Esophagus muscularis mucosa (tissue), 4 donors: ENCODE measurements at regions not wholly inside any gene's neighbourhood (a gene's known extent, or its start where the extent isn't known, plus 50 kb on each side); places are given as distances from the start of the nearest gene placed in this dataset.

Experiments used
- DNase-seq: peaks from one replicate; pipeline ENCODE4 v3.0.0-alpha.2; 2017; ENCODE audit errors: extremely low spot score
- H3K27ac ChIP-seq, 4 donors: fragments of 200-600 bp; sonication (generic); replicated peaks in 1 of 4; 1 replicate in 3 of 4; 2 replicates in 1 of 4; pipeline ENCODE4 v1.5.1; 2016 to 2019; ENCODE audit warnings: mild to moderate bottlenecking in 1 of 4
- H3K27me3 ChIP-seq, 4 donors: fragments of 200-600 bp; sonication (generic); one replicate each; pipeline versions ENCODE4 v1.5.1 to v1.6.0; 2016 to 2019
- H3K36me3 ChIP-seq, 4 donors: fragments of 200-600 bp; sonication (generic); one replicate each; pipeline ENCODE4 v1.5.1; 2016 to 2019
- H3K4me1 ChIP-seq, 4 donors: fragments of 200-600 bp; sonication (generic); one replicate each; pipeline ENCODE4 v1.5.1; 2016 to 2019
- H3K4me3 ChIP-seq, 4 donors: fragments of 200-600 bp; sonication (generic); 1 replicate in 2 of 4; 2 replicates in 2 of 4; pipeline ENCODE4 v1.5.1; 2016 to 2019; ENCODE audit warnings: mild to moderate bottlenecking in 4 of 4, moderate library complexity in 1 of 4
- H3K9me3 ChIP-seq, 4 donors: fragments of 200-600 bp; sonication (generic); 1 replicate in 3 of 4; 2 replicates in 1 of 4; pipeline ENCODE4 v1.5.1; 2016 to 2019
- CTCF ChIP-seq, 3 experiments: fragments of 200-600 bp in 2 of 3; fragments of 450-650 bp in 1 of 3; sonication (generic) in 2 of 3; IDR thresholded peaks; one replicate each; pipeline ENCODE4 v1.5.1; 2017 to 2019; ENCODE audit warnings: antibody characterized with exemption in 3 of 3, mild to moderate bottlenecking in 2 of 3, moderate library complexity in 1 of 3
- EP300 ChIP-seq: sonication (generic); formaldehyde crosslinking; IDR thresholded peaks from one replicate; pipeline ENCODE4 v1.6.1; 2017; ENCODE audit warnings: antibody characterized with exemption
- POLR2A ChIP-seq: fragments of 450-650 bp; IDR thresholded peaks from one replicate; pipeline ENCODE4 v1.6.1; 2017; ENCODE audit warnings: antibody characterized with exemption, moderate library complexity, mild to moderate bottlenecking, low read depth
- POLR2AphosphoS5 ChIP-seq, 2 donors: sonication (generic); formaldehyde crosslinking; IDR thresholded peaks; one replicate each; pipeline ENCODE4 v1.6.1; 2017; ENCODE audit warnings: antibody characterized with exemption in 2 of 2
- WGBS: methylation state at CpG from one replicate; pipeline ENCODE4 v1.1.5; 2018; 5-methylcytosine and 5-hydroxymethylcytosine counted together
- intact Hi-C: fragments of 100-400 bp; cut with DNase I; formaldehyde crosslinking; loops from one replicate; pipeline ENCODE4 v1.15.1; 2023

GRCh38 chr1:233796146-233796783, 108.2 kb upstream of the SLC35F3 start:
- intact Hi-C loops: loop anchor here (10.0 kb wide), 1 partner anchor 491 kb away; no protein-coding TSS in a partner anchor
- 81% methylated on average over 6 of the region's 6 CpGs for WGBS
- TF ChIP-seq POLR2A (no peak), EP300 (no peak), POLR2AphosphoS5 (IDR thresholded peaks at IDR 0.05) (no peak), CTCF (IDR thresholded peaks at IDR 0.05) (no peak)

GRCh38 chr1:233802611-233803010, 101.9 kb upstream of the SLC35F3 start:
- Histone ChIP-seq H3K4me3 (no peak overlapping the region), H3K36me3 (no peaks in the 10 kb centered on the region), H3K9me3 (peaks cover 0 to 16% (median 6%) of the 10 kb centered on the region in 4 donors), H3K27me3 (no peaks in the 10 kb centered on the region), H3K4me1 (no peaks in the 10 kb centered on the region), H3K27ac (no peak overlapping the region)
- TF ChIP-seq POLR2AphosphoS5 (IDR thresholded peaks at IDR 0.05) (no peak), EP300 (no peak), POLR2A (no peak), CTCF (IDR thresholded peaks at IDR 0.05) (no peak)
- 60% methylated on average over 4 of the region's 4 CpGs for WGBS
- intact Hi-C loops: no loop called here
- DNase-seq: no peak

More at GRCh38 chr1:233796146-233796783, 108.2 kb upstream of the SLC35F3 start:
- no peak overlapping the region for H3K4me3 ChIP-seq
- no peaks in the 10 kb centered on the region for H3K36me3 ChIP-seq
- DNase-seq: no peak
- peaks cover 0 to 14% (median 3%) of the 10 kb centered on the region in 4 donors for H3K9me3 ChIP-seq
- H3K4me1 ChIP-seq: no peaks in the 10 kb centered on the region
- no peak overlapping the region for H3K27ac ChIP-seq
- H3K27me3 ChIP-seq: peaks cover 0 to 13% (median 0%) of the 10 kb centered on the region in 4 donors

- no peaks in the 10 kb centered on the region for H3K36me3 ChIP-seq
- TF ChIP-seq EP300: no peak
- no peak for TF ChIP-seq POLR2AphosphoS5 (IDR thresholded peaks at IDR 0.05)
- TF ChIP-seq CTCF (IDR thresholded peaks at IDR 0.05): no peak
- no peaks in the 10 kb centered on the region for H3K4me1 ChIP-seq
- intact Hi-C loops: no loop called here
- H3K27ac ChIP-seq: no peak overlapping the region
- 94% methylated on average over 2 of the region's 2 CpGs for WGBS
- H3K9me3 ChIP-seq: peaks cover 0 to 12% (median 3%) of the 10 kb centered on the region in 4 donors
- DNase-seq: no peak
- H3K27me3 ChIP-seq: no peaks in the 10 kb centered on the region
- H3K4me3 ChIP-seq: no peak overlapping the region
Observed at GRCh38 chr1:233805786-233806185, 98.7 kb upstream of the SLC35F3 start.

- 87% methylated on average over 1 of the region's 1 CpG for WGBS
- Histone ChIP-seq H3K4me3 (no peak overlapping the region), H3K4me1 (no peaks in the 10 kb centered on the region), H3K9me3 (no peaks in the 10 kb centered on the region), H3K36me3 (no peaks in the 10 kb centered on the region), H3K27me3 (peaks cover 0 to 8% (median 0%) of the 10 kb centered on the region in 4 donors), H3K27ac (no peak overlapping the region)
- no peak for TF ChIP-seq POLR2AphosphoS5 (IDR thresholded peaks at IDR 0.05)
- no peak for TF ChIP-seq POLR2A
- no peak for TF ChIP-seq CTCF (IDR thresholded peaks at IDR 0.05)
- no peak for TF ChIP-seq EP300
- intact Hi-C loops: no loop called here
- no peak for DNase-seq
Observed at GRCh38 chr1:233815357-233815756, 89.1 kb upstream of the SLC35F3 start.

- Histone ChIP-seq H3K27ac (no peak overlapping the region), H3K4me3 (no peak overlapping the region), H3K9me3 (no peaks in the 10 kb centered on the region), H3K4me1 (no peaks in the 10 kb centered on the region), H3K27me3 (peaks cover 0 to 8% (median 0%) of the 10 kb centered on the region in 4 donors), H3K36me3 (no peaks in the 10 kb centered on the region)
- WGBS: 53% methylated on average over 3 of the region's 3 CpGs
- intact Hi-C loops: no loop called here
- TF ChIP-seq POLR2A (no peak), EP300 (no peak), CTCF (IDR thresholded peaks at IDR 0.05) (no peak), POLR2AphosphoS5 (IDR thresholded peaks at IDR 0.05) (no peak)
- no peak for DNase-seq
Observed at GRCh38 chr1:233815865-233816264, 88.6 kb upstream of the SLC35F3 start.
